Lung (tissue), 11 donors: ENCODE measurements at regions not wholly inside any gene's neighbourhood (a gene's known extent, or its start where the extent isn't known, plus 50 kb on each side); places are given as distances from the start of the nearest gene placed in this dataset.

ENCODE experiments used
- ATAC-seq: fragments of 200-7000 bp; cut with Tn5 transposase; one replicate; pipeline ENCODE4 v1.9.1; 2020; ENCODE audit warnings: moderate number of reproducible peaks; ENCODE audit not compliant: insufficient read depth, low FRiP score
- DNase-seq, 3 donors: peaks; one replicate each; pipeline ENCODE4 v3.0.0-alpha.2; 2013 to 2017
- H3K27ac ChIP-seq, 2 donors: one replicate each; pipeline ENCODE4 v1.5.1; 2013; ENCODE audit warnings: mild to moderate bottlenecking in 2 of 2, moderate library complexity in 2 of 2, control low read depth in 1 of 2, inconsistent platforms in 1 of 2, low read depth in 1 of 2, low read length in 1 of 2
- H3K27me3 ChIP-seq, 3 donors: one replicate each; pipeline ENCODE4 v1.5.1; 2013; ENCODE audit warnings: low read length in 2 of 3; ENCODE audit not compliant: control insufficient read depth in 3 of 3, insufficient read depth in 3 of 3
- H3K36me3 ChIP-seq, 4 donors: one replicate each; pipeline ENCODE4 v1.5.1; 2013; ENCODE audit warnings: low read length in 4 of 4, mild to moderate bottlenecking in 1 of 4, moderate library complexity in 1 of 4; ENCODE audit not compliant: control insufficient read depth in 4 of 4, insufficient read depth in 4 of 4
- H3K4me1 ChIP-seq, 5 donors: one replicate each; pipeline ENCODE4 v1.5.1; 2013; ENCODE audit warnings: low read length in 5 of 5, mild to moderate bottlenecking in 2 of 5, moderate library complexity in 1 of 5; ENCODE audit not compliant: control insufficient read depth in 5 of 5, insufficient read depth in 5 of 5
- H3K4me3 ChIP-seq: one replicate; pipeline ENCODE4 v1.5.1; 2013; ENCODE audit warnings: mild to moderate bottlenecking, control low read depth, moderate library complexity
- H3K9ac ChIP-seq, 2 donors: one replicate each; pipeline ENCODE4 v1.5.1; 2013; ENCODE audit warnings: low read length in 2 of 2, control low read depth in 1 of 2; ENCODE audit not compliant: insufficient read depth in 1 of 2
- H3K9me3 ChIP-seq, 4 donors: one replicate each; pipeline ENCODE4 v1.5.1; 2013; ENCODE audit warnings: low read length in 3 of 4, mild to moderate bottlenecking in 1 of 4, moderate library complexity in 1 of 4; ENCODE audit not compliant: control insufficient read depth in 4 of 4, insufficient read depth in 3 of 4
- CTCF ChIP-seq: IDR thresholded peaks from 2 replicates; pipeline ENCODE4 v1.5.1; 2012; ENCODE audit warnings: mild to moderate bottlenecking; ENCODE audit errors: control extremely low read depth, extremely low read depth
- WGBS, 2 donors: extraction: QIAGEN DNeasy Blood & Tissue Kit; methylation state at CpG; one replicate each; pipeline ENCODE4 v1.1.7; 2013; 5-methylcytosine and 5-hydroxymethylcytosine counted together
- donor health status: control.
- donor health status: control.
- donor health status: Bipolar disorder and iron deficiency.
- donor health status: healthy.
- donor health status: DM: yes; HTN: yes; CAD: no.

- H3K27ac ChIP-seq = no peak overlapping the region
- ATAC-seq (no peak), DNase-seq (no peak)
- H3K36me3 ChIP-seq = no peaks in the 10 kb centered on the region
- H3K4me1 ChIP-seq = no peaks in the 10 kb centered on the region
- H3K9me3 ChIP-seq = no peaks in the 10 kb centered on the region
- no peaks in the 10 kb centered on the region for H3K27me3 ChIP-seq
- H3K4me3 ChIP-seq = no peak overlapping the region
- WGBS, 2 donors = 74 to 83% methylated on average over 3 of the region's 3 CpGs
- no peak overlapping the region for H3K9ac ChIP-seq
- TF ChIP-seq CTCF = no peak
Measured at GRCh38 chr15:35933531-35933930, 387.6 kb upstream of the DPH6 start.

GRCh38 chr15:35934383-35935049 is 388.6 kb upstream of the DPH6 start:
- no peak for TF ChIP-seq CTCF

GRCh38 chr15:35936284-35936683 is 390.3 kb upstream of the DPH6 start:
- DNase-seq (no peak), ATAC-seq (no peak)
- H3K9me3 ChIP-seq = no peaks in the 10 kb centered on the region
- H3K4me3 ChIP-seq = no peak overlapping the region
- H3K36me3 ChIP-seq = no peaks in the 10 kb centered on the region
- WGBS, 2 donors = 92 to 95% methylated on average over 2 of the region's 2 CpGs
- H3K4me1 ChIP-seq = no peaks in the 10 kb centered on the region
- TF ChIP-seq CTCF = no peak
- H3K27me3 ChIP-seq = no peaks in the 10 kb centered on the region
- H3K9ac ChIP-seq = no peak overlapping the region
- H3K27ac ChIP-seq = no peak overlapping the region

More at GRCh38 chr15:35934383-35935049, 388.6 kb upstream of the DPH6 start:
- no peaks in the 10 kb centered on the region for H3K9me3 ChIP-seq
- DNase-seq (no peak), ATAC-seq (no peak)
- 87 to 91% methylated on average over 3 of the region's 3 CpGs for WGBS, 2 donors
- no peak overlapping the region for H3K9ac ChIP-seq
- no peaks in the 10 kb centered on the region for H3K36me3 ChIP-seq
- no peak overlapping the region for H3K4me3 ChIP-seq
- no peaks in the 10 kb centered on the region for H3K27me3 ChIP-seq
- no peak overlapping the region for H3K27ac ChIP-seq
- no peaks in the 10 kb centered on the region for H3K4me1 ChIP-seq

DNA sequence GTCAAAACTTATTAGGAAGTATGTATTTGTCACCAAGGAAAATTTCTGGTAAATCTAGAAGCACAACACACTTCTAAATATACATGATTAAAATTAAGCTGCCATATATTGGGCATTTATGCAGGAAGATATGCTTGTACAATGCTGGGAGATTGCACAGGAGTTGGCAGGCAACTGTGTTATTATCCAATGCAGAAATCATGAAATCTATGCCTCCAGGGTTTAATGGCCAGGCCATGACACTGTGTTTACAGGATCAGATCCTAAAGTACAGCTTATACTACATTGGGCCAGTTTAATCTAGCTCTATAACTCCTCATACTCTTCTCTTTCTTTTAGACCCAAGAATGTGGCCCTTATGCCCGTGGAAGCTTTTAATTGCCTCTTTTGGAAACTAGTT is 391.4 kb upstream of the DPH6 start:
- no peak overlapping the region for H3K9ac ChIP-seq
- no peaks in the 10 kb centered on the region for H3K9me3 ChIP-seq
- H3K4me1 ChIP-seq = no peaks in the 10 kb centered on the region
- no peaks in the 10 kb centered on the region for H3K36me3 ChIP-seq
- no peak for TF ChIP-seq CTCF
- DNase-seq (no peak), ATAC-seq (no peak)
- H3K27ac ChIP-seq = no peak overlapping the region
- H3K27me3 ChIP-seq = no peaks in the 10 kb centered on the region
- 78 to 86% methylated on average over 1 of the region's 1 CpG for WGBS, 2 donors
- H3K4me3 ChIP-seq = no peak overlapping the region
